Frontal cortex (tissue), 3 donors: ENCODE measurements at regions not wholly inside any gene's neighbourhood (a gene's known extent, or its start where the extent isn't known, plus 50 kb on each side); places are given as distances from the start of the nearest gene placed in this dataset.

ENCODE experiments used
- DNase-seq, 2 donors: peaks; one replicate each; pipeline ENCODE4 v3.0.0; 2012; ENCODE audit warnings: low spot score in 2 of 2
- FAIRE-seq: peaks from 2 replicates; lab custom pipeline; 2012; peaks lifted over from hg19 to GRCh38; lab: Jason Lieb, UNC
- donor health status: control.
- donor health status: control.
- donor health status: control.

DNA sequence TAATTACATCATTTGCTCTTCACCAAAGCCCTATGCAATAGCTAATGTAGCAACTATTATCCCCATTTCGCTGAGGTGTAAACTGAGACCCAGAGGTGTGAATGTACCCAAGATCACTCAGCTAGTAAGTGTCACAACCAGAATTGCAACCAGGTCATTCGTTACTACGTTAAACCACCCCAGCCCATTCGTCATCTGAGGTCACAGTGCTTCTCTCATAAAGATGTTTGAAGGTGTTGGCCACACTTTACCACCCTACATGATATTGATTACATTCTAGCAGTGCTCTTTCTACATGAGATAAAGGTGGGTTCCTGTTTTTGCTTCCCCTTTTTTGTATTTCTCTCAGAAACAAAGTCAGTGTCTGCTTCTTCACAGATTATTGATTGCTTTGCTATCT is 195.3 kb downstream of the ZBTB18 start:
- FAIRE-seq (no peak), DNase-seq (no peak)

GRCh38 chr1:244248426-244248825 is 197.3 kb downstream of the ZBTB18 start:
- DNase-seq (no peak), FAIRE-seq (no peak)

DNA sequence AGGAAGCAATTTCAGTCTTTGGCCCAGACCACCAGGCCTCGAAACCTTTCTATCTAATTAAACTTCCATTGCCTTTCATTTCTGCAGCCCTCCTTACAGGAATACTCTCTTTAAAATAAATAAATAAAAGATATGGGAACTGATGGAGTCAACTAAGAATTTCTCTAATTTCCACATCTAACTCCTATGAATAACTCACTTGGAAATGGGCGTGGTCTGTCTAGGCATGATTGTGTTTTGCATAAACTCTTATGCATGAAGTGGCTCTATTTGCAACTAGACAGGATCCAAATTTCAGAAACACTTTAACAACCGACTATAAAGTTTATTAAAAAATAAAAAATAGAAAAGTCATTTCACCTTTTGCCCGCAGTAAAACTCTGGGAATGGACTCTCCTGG is 199.5 kb downstream of the ADSS2 start:
- FAIRE-seq (no peak), DNase-seq (no peak)

DNA sequence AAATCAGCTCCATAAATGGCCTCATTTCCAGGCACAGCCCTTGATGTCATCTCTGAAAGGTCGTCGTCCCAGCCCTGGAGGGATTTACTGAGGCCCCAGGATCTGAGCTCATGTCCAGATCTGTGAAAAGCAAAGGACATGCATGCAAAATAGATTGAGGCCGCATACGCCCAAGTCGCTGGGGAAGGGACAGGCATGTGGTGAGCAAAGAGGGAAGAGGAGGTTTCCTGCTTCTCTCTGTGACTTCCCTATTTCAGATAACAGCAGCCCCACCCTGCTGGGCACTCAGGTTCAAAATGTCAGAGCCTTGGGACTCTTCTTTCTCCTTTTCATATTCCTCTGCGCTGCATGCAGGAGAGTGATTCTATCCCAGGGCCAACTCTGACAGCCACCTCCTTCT is 197.2 kb downstream of the ADSS2 start:
- DNase-seq (no peak), FAIRE-seq (no peak)

DNA sequence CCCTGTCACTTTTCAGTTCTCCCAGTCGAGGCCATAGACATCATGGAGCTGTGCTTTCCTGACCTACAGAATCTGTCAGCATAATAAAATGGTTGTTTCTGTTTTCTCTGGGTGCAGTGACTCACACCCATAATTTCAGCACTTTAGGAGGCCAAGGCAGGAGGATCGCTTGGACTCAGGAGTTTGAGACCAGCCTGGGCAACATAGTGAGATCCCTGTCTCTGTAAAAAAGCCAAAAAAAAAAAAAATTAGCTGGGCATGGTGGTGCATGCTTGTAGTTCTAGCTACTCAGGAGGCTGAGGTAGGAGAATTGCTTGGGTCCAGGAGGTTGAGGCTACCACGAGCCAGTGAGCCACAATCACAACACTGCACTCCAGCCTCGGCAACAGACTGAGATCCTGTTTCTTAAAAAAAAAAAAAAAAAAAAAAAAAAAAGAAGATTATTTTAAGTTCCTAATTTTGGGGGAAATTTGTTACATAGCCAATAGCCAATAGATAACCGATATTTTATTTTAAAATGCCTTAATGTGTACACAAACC is 196.2 kb downstream of the ADSS2 start:
- no peak for FAIRE-seq
- no peak for DNase-seq

GRCh38 chr1:244256086-244256676 is 195.5 kb downstream of the ADSS2 start:
- FAIRE-seq: no peak
- DNase-seq: no peak

GRCh38 chr1:244264163-244264562 is 187.5 kb downstream of the ADSS2 start:
- FAIRE-seq: no peak
- no peak for DNase-seq

DNA sequence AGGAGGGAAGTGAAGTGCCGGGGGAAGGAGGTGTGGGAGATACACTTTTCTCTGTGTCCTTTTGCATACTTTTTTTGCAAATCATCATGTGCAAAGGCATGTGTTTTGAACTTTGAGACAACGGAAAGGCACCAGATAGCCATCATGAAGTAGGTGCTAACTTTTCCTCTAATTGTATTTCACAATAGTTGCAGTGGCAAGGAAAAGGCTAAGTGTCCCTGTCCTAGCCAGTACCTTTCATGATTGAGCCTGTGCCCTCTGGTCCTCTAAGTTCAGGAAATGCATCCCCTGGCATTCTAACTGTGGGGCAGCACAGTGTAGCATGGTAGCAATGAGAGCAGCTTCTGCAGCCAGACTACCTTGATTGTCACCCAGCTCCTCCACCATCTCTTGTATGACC is 186.2 kb downstream of the ADSS2 start:
- DNase-seq: no peak

GRCh38 chr1:244269169-244269568 is 182.5 kb downstream of the ADSS2 start:
- FAIRE-seq: no peak
- DNase-seq: no peak

More for the DNA sequence above, 186.2 kb downstream of the ADSS2 start:
- FAIRE-seq: no peak

DNA sequence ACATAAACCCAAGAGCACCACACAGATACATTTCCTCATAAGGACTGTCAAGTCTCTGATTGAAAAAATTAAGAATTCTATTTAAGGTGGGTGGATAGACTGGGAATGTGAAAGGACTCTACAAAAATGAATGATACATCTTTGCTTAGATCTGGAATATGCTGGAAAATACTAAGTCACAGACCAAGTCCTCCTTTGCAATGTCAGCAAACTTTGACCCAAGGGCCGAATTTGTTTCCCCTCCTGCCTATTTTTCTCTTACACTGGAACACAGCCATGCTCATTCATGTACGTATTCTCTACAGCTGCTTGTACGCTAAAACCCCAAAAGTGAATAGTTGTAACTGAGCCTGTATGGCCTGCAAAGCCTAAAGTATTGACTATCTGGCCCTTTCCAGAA is 180.7 kb downstream of the ADSS2 start:
- FAIRE-seq (no peak), DNase-seq (no peak)

GRCh38 chr1:244271691-244272308 is 179.9 kb downstream of the ADSS2 start:
- no peak for DNase-seq
- FAIRE-seq: no peak

GRCh38 chr1:244272471-244273261 is 179.0 kb downstream of the ADSS2 start:
- FAIRE-seq (peak; percentile 60), DNase-seq (peak; percentile 60 to 65)

DNA sequence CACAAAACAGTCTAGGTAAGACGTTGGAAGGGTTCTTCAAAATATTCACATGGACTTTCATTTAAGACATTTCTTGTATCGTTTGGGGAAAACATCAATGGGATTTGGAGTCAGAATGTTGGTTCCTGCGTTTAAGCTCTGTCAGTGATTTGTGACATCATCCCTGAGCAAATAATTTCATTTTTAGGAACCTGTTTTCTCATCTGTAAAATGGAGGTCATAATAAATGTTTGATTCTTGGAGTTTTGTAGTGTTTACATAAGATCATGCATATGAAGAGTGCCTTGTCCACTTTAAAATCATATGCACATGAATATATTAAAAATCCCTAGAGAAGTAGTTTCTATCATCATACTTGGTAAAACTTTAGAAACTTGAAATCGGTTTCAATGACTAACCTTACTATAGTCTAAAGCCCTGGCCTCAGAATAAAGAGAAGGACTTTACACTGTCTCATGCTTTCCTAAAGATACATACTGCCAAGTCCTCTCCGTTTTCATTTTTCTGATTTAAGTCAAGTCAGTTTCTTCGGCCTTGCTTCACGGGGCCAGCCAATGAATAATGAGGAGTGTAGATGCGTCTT is 178.4 kb downstream of the ADSS2 start:
- DNase-seq (no peak), FAIRE-seq (no peak)

GRCh38 chr1:244273845-244274619 is 177.7 kb downstream of the ADSS2 start:
- peak in 1 of 2 donors; percentile 41 for DNase-seq
- no peak for FAIRE-seq

DNA sequence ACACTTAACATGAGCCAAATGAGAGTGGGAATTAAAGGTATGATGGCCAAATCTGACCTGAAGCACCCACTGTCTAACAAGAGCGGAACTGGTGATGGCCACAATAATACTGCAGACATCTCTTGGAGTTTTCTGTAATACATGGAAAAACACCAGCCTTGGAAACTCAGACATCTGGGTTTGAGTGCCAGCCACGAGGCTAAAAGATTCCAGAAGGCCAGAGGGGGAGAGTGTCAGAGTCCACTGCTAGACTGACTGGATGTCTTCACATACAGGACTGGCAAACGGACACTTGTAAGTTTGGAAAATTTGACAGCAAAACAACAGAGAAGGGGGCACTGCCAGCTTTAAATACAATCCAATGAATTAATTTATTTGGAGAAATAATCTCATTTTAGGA is 175.1 kb downstream of the ADSS2 start:
- no peak for DNase-seq
- FAIRE-seq: no peak

GRCh38 chr1:244280201-244280600 is 171.5 kb downstream of the ADSS2 start:
- no peak for FAIRE-seq
- no peak for DNase-seq

DNA sequence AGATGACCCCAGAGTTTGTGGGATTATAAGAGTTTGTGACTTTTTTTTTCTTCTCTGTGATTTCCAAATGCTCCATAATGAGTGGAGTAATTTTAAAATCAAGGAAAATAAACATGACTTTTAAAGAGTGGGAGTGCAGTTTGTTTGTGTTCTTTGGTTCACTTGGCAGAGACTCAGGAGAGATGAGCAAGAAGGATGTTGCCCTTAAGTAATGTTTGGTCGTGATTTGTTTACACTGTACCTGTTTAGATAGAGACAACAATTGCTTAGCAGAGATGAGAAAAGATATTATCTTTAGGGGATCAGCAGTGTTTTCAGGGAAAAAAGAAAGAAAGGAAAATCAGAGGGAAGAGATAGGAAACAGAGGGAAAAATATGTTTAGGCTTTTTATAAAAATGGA is 170.8 kb downstream of the ADSS2 start:
- FAIRE-seq: no peak
- DNase-seq: no peak

DNA sequence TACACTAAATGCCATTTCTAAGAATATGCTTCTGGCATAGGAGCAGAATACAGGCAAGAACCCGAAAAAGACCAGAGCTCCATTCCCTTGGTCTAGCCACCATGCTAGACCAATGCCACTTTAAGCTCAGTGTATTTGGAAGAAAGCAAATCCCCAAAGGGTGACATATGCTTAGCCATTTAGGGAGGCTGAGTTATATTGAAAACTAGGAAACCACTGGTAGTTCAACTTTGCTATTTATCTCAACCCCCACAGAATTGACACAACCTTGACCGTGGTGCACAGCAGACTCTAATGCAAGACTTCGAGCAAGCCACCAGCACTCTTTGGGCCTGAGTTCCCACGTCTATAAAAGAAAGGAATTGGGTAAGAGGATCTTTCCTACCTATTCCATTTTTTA is 167.9 kb downstream of the ADSS2 start:
- DNase-seq (no peak), FAIRE-seq (no peak)

GRCh38 chr1:244284641-244285156 is 167.0 kb downstream of the ADSS2 start:
- FAIRE-seq (no peak), DNase-seq (no peak)

DNA sequence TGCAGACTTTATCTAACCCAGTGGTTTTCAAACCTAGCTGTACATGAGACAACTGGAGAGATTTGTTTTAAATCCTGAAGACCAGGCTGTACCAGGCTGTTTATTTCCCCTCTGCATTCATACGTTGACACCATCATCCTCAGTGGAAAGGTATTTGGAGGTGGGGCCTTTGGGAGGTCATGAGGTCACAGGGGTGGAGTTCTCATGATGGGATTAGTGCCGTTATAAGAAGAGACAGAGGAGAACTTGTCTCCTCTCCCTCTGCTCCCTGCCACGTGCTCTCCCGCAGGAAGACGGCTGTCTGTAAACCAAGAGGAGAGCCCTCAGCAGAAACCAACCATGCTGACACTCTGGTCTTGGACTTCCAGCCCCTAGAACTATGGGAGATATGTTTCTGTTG is 165.4 kb downstream of the ADSS2 start:
- DNase-seq (no peak), FAIRE-seq (no peak)
